ENCODE measurements at regions not wholly inside any gene's neighbourhood (a gene's known extent, or its start where the extent isn't known, plus 50 kb on each side); places are given as distances from the start of the nearest gene placed in this dataset.
A peak's percentile ranks its signal among the peaks of the same experiment; 100 is the strongest.

- H3K9me3 ChIP-seq, result no peaks in the 10 kb centered on the region
- H3K4me1 ChIP-seq, result no peaks in the 10 kb centered on the region
- intact Hi-C loops (cut with DNase I), result no loop called here
- H3K27ac ChIP-seq, result no peak overlapping the region
- ATAC-seq, result no peak
- H3K27me3 ChIP-seq (ENCODE audit: insufficient read depth in 3 of 3, low read length in 2 of 3), result no peaks in the 10 kb centered on the region
- no peaks in the 10 kb centered on the region for H3K36me3 ChIP-seq (ENCODE audit: insufficient read depth in 1 of 2, low read depth in 1 of 2)
- DNase-seq, result peak in 1 of 2 donors; percentile 68
- 15 to 21% (median 16%) methylated on average over 5 of the region's 5 CpGs for WGBS, 3 donors
- no peak overlapping the region for H3K4me3 ChIP-seq
- no peak for TF ChIP-seq CTCF (IDR thresholded peaks at IDR 0.05)
These were observed 510.5 kb upstream of the MAP3K7 start for GRCh38 chr6:91097364-91097763.

GRCh38 chr6:91094806-91095475 lies 508.1 kb upstream of the MAP3K7 start:
- H3K4me1 ChIP-seq, result no peaks in the 10 kb centered on the region
- H3K36me3 ChIP-seq (ENCODE audit: insufficient read depth in 1 of 2, low read depth in 1 of 2), result no peaks in the 10 kb centered on the region
- no peak overlapping the region for H3K27ac ChIP-seq
- no peak for DNase-seq
- H3K27me3 ChIP-seq (ENCODE audit: insufficient read depth in 3 of 3, low read length in 2 of 3), result no peaks in the 10 kb centered on the region
- no peaks in the 10 kb centered on the region for H3K9me3 ChIP-seq
- H3K4me3 ChIP-seq, result no peak overlapping the region
- no peak for TF ChIP-seq CTCF (IDR thresholded peaks at IDR 0.05)
- ATAC-seq, result no peak
- intact Hi-C loops (cut with DNase I), result no loop called here

- ATAC-seq (no peak), DNase-seq (no peak)
- intact Hi-C loops (cut with DNase I), result no loop called here
- Histone ChIP-seq H3K9me3 (no peaks in the 10 kb centered on the region), H3K4me1 (no peaks in the 10 kb centered on the region), H3K36me3 (ENCODE audit: insufficient read depth in 1 of 2, low read depth in 1 of 2) (no peaks in the 10 kb centered on the region), H3K27me3 (ENCODE audit: insufficient read depth in 3 of 3, low read length in 2 of 3) (no peaks in the 10 kb centered on the region), H3K4me3 (no peak overlapping the region), H3K27ac (no peak overlapping the region)
- TF ChIP-seq CTCF (IDR thresholded peaks at IDR 0.05), result no peak
These were observed 507.5 kb upstream of the MAP3K7 start for GRCh38 chr6:91094341-91094740.

GRCh38 chr6:91088976-91089375 lies 502.1 kb upstream of the MAP3K7 start:
- intact Hi-C loops (cut with DNase I), result no loop called here
- WGBS, 3 donors, result 91 to 97% (median 92%) methylated on average over 2 of the region's 2 CpGs
- Histone ChIP-seq H3K27ac (no peak overlapping the region), H3K4me1 (no peaks in the 10 kb centered on the region), H3K27me3 (ENCODE audit: insufficient read depth in 3 of 3, low read length in 2 of 3) (no peaks in the 10 kb centered on the region), H3K9me3 (no peaks in the 10 kb centered on the region), H3K36me3 (ENCODE audit: insufficient read depth in 1 of 2, low read depth in 1 of 2) (no peaks in the 10 kb centered on the region), H3K4me3 (no peak overlapping the region)
- ATAC-seq, result no peak
- DNase-seq, result no peak
- TF ChIP-seq CTCF (IDR thresholded peaks at IDR 0.05), result no peak

- WGBS, 3 donors, result 14 to 32% (median 16%) methylated on average over 1 of the region's 1 CpG
- no peak for TF ChIP-seq CTCF (IDR thresholded peaks at IDR 0.05)
- intact Hi-C loops (cut with DNase I), result no loop called here
- H3K27me3 ChIP-seq (ENCODE audit: insufficient read depth in 3 of 3, low read length in 2 of 3), result no peaks in the 10 kb centered on the region
- no peak overlapping the region for H3K4me3 ChIP-seq
- no peaks in the 10 kb centered on the region for H3K4me1 ChIP-seq
- no peaks in the 10 kb centered on the region for H3K9me3 ChIP-seq
- no peaks in the 10 kb centered on the region for H3K36me3 ChIP-seq (ENCODE audit: insufficient read depth in 1 of 2, low read depth in 1 of 2)
- no peak for ATAC-seq
- no peak overlapping the region for H3K27ac ChIP-seq
- no peak for DNase-seq
These were observed 501.6 kb upstream of the MAP3K7 start for GRCh38 chr6:91088515-91088914.
